ENCODE measurements at regions not wholly inside any gene's neighbourhood (a gene's known extent, or its start where the extent isn't known, plus 50 kb on each side); places are given as distances from the start of the nearest gene placed in this dataset.

- H3K27ac ChIP-seq (ENCODE audit: low read depth in 1 of 2, low read length in 2 of 2): no peak overlapping the region
- no peaks in the 10 kb centered on the region for H3K27me3 ChIP-seq (ENCODE audit: control insufficient read depth in 1 of 2, insufficient read depth in 2 of 2, low read length in 1 of 2)
- ATAC-seq (ENCODE audit: low FRiP score) (no peak), DNase-seq (no peak)
- no peak overlapping the region for H3K4me3 ChIP-seq (ENCODE audit: low read length in 2 of 2)
- 89 to 91% methylated on average over 2 of the region's 2 CpGs for WGBS, 2 donors
- intact Hi-C loops (cut with DNase I): loop anchor here in 1 of 2 donors (10.0 kb wide), 1 partner anchor 116 kb away; no protein-coding TSS in a partner anchor
- no peaks in the 10 kb centered on the region for H3K9me3 ChIP-seq (ENCODE audit: control insufficient read depth, low read length)
- H3K36me3 ChIP-seq (ENCODE audit: control insufficient read depth in 1 of 2, insufficient read depth in 2 of 2, low read length in 1 of 2): no peaks in the 10 kb centered on the region
- peaks cover 0 to 2% of the 10 kb centered on the region in 2 donors for H3K4me1 ChIP-seq (ENCODE audit: control insufficient read depth in 1 of 2, insufficient read depth in 2 of 2, low read length in 2 of 2)
Observed at GRCh38 chr2:144701259-144701658, 181.3 kb upstream of the ZEB2 start.

GRCh38 chr2:144698156-144698555 is 178.2 kb upstream of the ZEB2 start:
- Histone ChIP-seq H3K27ac (ENCODE audit: low read depth in 1 of 2, low read length in 2 of 2) (no peak overlapping the region), H3K9me3 (ENCODE audit: control insufficient read depth, low read length) (no peaks in the 10 kb centered on the region), H3K4me1 (ENCODE audit: control insufficient read depth in 1 of 2, insufficient read depth in 2 of 2, low read length in 2 of 2) (no peaks in the 10 kb centered on the region), H3K36me3 (ENCODE audit: control insufficient read depth in 1 of 2, insufficient read depth in 2 of 2, low read length in 1 of 2) (no peaks in the 10 kb centered on the region), H3K4me3 (ENCODE audit: low read length in 2 of 2) (no peak overlapping the region), H3K27me3 (ENCODE audit: control insufficient read depth in 1 of 2, insufficient read depth in 2 of 2, low read length in 1 of 2) (no peaks in the 10 kb centered on the region)
- DNase-seq (no peak), ATAC-seq (ENCODE audit: low FRiP score) (no peak)
- 98% methylated on average over 3 of the region's 3 CpGs for WGBS, 2 donors
- intact Hi-C loops (cut with DNase I): no loop called here

GRCh38 chr2:144695657-144696056 is 175.7 kb upstream of the ZEB2 start:
- intact Hi-C loops (cut with DNase I): no loop called here
- 89 to 95% methylated on average over 1 of the region's 1 CpG for WGBS, 2 donors
- no peak overlapping the region for H3K27ac ChIP-seq (ENCODE audit: low read depth in 1 of 2, low read length in 2 of 2)
- ATAC-seq (ENCODE audit: low FRiP score) (no peak), DNase-seq (no peak)
- no peaks in the 10 kb centered on the region for H3K36me3 ChIP-seq (ENCODE audit: control insufficient read depth in 1 of 2, insufficient read depth in 2 of 2, low read length in 1 of 2)
- no peak overlapping the region for H3K4me3 ChIP-seq (ENCODE audit: low read length in 2 of 2)
- H3K27me3 ChIP-seq (ENCODE audit: control insufficient read depth in 1 of 2, insufficient read depth in 2 of 2, low read length in 1 of 2): no peaks in the 10 kb centered on the region
- H3K9me3 ChIP-seq (ENCODE audit: control insufficient read depth, low read length): no peaks in the 10 kb centered on the region
- H3K4me1 ChIP-seq (ENCODE audit: control insufficient read depth in 1 of 2, insufficient read depth in 2 of 2, low read length in 2 of 2): peaks cover 0 to 2% of the 10 kb centered on the region in 2 donors

- no peaks in the 10 kb centered on the region for H3K27me3 ChIP-seq (ENCODE audit: control insufficient read depth in 1 of 2, insufficient read depth in 2 of 2, low read length in 1 of 2)
- H3K4me1 ChIP-seq (ENCODE audit: control insufficient read depth in 1 of 2, insufficient read depth in 2 of 2, low read length in 2 of 2): peaks cover 0 to 2% of the 10 kb centered on the region in 2 donors
- DNase-seq: no peak
- no peak overlapping the region for H3K27ac ChIP-seq (ENCODE audit: low read depth in 1 of 2, low read length in 2 of 2)
- no peaks in the 10 kb centered on the region for H3K36me3 ChIP-seq (ENCODE audit: control insufficient read depth in 1 of 2, insufficient read depth in 2 of 2, low read length in 1 of 2)
- intact Hi-C loops (cut with DNase I): no loop called here
- H3K4me3 ChIP-seq (ENCODE audit: low read length in 2 of 2): no peak overlapping the region
- no peak for ATAC-seq (ENCODE audit: low FRiP score)
- no peaks in the 10 kb centered on the region for H3K9me3 ChIP-seq (ENCODE audit: control insufficient read depth, low read length)
- 95 to 98% methylated on average over 1 of the region's 1 CpG for WGBS, 2 donors
Observed at GRCh38 chr2:144694456-144694855, 174.5 kb upstream of the ZEB2 start.

GRCh38 chr2:144693179-144693578 is 173.3 kb upstream of the ZEB2 start:
- ATAC-seq (ENCODE audit: low FRiP score) (no peak), DNase-seq (no peak)
- 94 to 95% methylated on average over 3 of the region's 3 CpGs for WGBS, 2 donors
- no peak overlapping the region for H3K27ac ChIP-seq (ENCODE audit: low read depth in 1 of 2, low read length in 2 of 2)
- H3K36me3 ChIP-seq (ENCODE audit: control insufficient read depth in 1 of 2, insufficient read depth in 2 of 2, low read length in 1 of 2): no peaks in the 10 kb centered on the region
- H3K27me3 ChIP-seq (ENCODE audit: control insufficient read depth in 1 of 2, insufficient read depth in 2 of 2, low read length in 1 of 2): no peaks in the 10 kb centered on the region
- no peak overlapping the region for H3K4me3 ChIP-seq (ENCODE audit: low read length in 2 of 2)
- intact Hi-C loops (cut with DNase I): no loop called here
- H3K4me1 ChIP-seq (ENCODE audit: control insufficient read depth in 1 of 2, insufficient read depth in 2 of 2, low read length in 2 of 2): peaks cover 0 to 2% of the 10 kb centered on the region in 2 donors
- no peaks in the 10 kb centered on the region for H3K9me3 ChIP-seq (ENCODE audit: control insufficient read depth, low read length)

DNA sequence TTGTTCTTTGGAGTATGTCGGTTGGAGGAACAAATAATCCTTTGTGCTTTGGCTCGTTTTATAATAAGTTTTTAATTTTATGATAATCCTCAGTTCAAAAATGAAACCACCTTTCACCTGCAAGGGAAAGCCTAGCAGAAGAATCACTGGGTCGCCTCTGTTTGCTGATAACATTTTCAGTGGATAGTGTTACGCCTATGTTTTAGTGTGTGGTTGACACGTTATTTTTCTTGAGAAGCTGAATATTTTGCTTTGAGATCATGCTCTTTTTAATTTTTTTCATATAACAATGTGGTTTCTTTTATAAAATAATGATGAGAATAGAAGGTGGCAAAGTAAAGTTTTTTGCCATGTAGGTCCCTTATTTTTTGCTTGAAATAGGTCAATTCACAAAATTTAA is 172.7 kb upstream of the ZEB2 start:
- H3K4me1 ChIP-seq (ENCODE audit: control insufficient read depth in 1 of 2, insufficient read depth in 2 of 2, low read length in 2 of 2): peaks cover 0 to 2% of the 10 kb centered on the region in 2 donors
- WGBS, 2 donors: 43 to 47% methylated on average over 5 of the region's 5 CpGs
- H3K36me3 ChIP-seq (ENCODE audit: control insufficient read depth in 1 of 2, insufficient read depth in 2 of 2, low read length in 1 of 2): no peaks in the 10 kb centered on the region
- intact Hi-C loops (cut with DNase I): no loop called here
- H3K27me3 ChIP-seq (ENCODE audit: control insufficient read depth in 1 of 2, insufficient read depth in 2 of 2, low read length in 1 of 2): no peaks in the 10 kb centered on the region
- H3K27ac ChIP-seq (ENCODE audit: low read depth in 1 of 2, low read length in 2 of 2): no peak overlapping the region
- no peak for DNase-seq
- no peaks in the 10 kb centered on the region for H3K9me3 ChIP-seq (ENCODE audit: control insufficient read depth, low read length)
- H3K4me3 ChIP-seq (ENCODE audit: low read length in 2 of 2): peak overlapping the region in 1 of 2 donors; percentile 26
- no peak for ATAC-seq (ENCODE audit: low FRiP score)

- no peak for ATAC-seq (ENCODE audit: low FRiP score)
- H3K27me3 ChIP-seq (ENCODE audit: control insufficient read depth in 1 of 2, insufficient read depth in 2 of 2, low read length in 1 of 2): no peaks in the 10 kb centered on the region
- no peaks in the 10 kb centered on the region for H3K9me3 ChIP-seq (ENCODE audit: control insufficient read depth, low read length)
- 80 to 90% methylated on average over 2 of the region's 2 CpGs for WGBS, 2 donors
- intact Hi-C loops (cut with DNase I): no loop called here
- H3K4me1 ChIP-seq (ENCODE audit: control insufficient read depth in 1 of 2, insufficient read depth in 2 of 2, low read length in 2 of 2): peaks cover 0 to 2% of the 10 kb centered on the region in 2 donors
- H3K36me3 ChIP-seq (ENCODE audit: control insufficient read depth in 1 of 2, insufficient read depth in 2 of 2, low read length in 1 of 2): no peaks in the 10 kb centered on the region
- no peak overlapping the region for H3K27ac ChIP-seq (ENCODE audit: low read depth in 1 of 2, low read length in 2 of 2)
- H3K4me3 ChIP-seq (ENCODE audit: low read length in 2 of 2): no peak overlapping the region
- no peak for DNase-seq
Observed at GRCh38 chr2:144690771-144691170, 170.9 kb upstream of the ZEB2 start.

DNA sequence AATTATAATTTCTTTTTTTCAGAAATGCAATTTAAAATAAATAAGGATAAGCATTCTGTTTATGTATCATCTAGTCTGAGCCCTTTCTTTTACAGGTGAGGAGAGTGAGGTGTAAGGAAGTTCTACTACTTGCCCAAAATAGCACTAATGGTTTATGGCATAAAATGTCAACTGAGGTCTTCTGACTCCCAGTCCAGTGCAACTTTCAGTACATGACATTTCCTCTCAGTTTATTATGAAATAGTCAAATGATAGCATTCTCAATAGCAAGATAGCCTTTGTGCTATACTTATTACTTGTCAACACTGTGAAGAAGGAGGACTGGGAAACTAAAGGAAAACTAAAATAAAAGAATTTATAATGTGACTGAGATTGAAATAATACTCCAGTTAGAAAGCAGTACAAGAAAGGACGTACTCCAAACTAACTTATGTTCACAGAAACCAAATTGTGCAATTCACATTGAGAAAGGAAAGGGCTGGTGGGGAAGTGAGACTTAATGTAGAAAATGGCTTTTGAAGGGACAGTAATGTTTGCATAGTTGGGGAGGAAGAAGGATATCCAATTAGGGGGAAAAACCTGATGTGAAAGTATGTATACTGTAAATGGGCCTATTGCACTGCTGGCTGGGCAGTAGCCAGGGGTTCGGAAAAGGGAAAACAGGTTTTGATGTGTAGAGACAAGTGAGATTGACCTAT is 166.7 kb upstream of the ZEB2 start:
- no peaks in the 10 kb centered on the region for H3K9me3 ChIP-seq (ENCODE audit: control insufficient read depth, low read length)
- no peak overlapping the region for H3K27ac ChIP-seq (ENCODE audit: low read depth in 1 of 2, low read length in 2 of 2)
- H3K27me3 ChIP-seq (ENCODE audit: control insufficient read depth in 1 of 2, insufficient read depth in 2 of 2, low read length in 1 of 2): no peaks in the 10 kb centered on the region
- DNase-seq (no peak), ATAC-seq (ENCODE audit: low FRiP score) (no peak)
- H3K4me1 ChIP-seq (ENCODE audit: control insufficient read depth in 1 of 2, insufficient read depth in 2 of 2, low read length in 2 of 2): no peaks in the 10 kb centered on the region
- 85 to 88% methylated on average over 2 of the region's 2 CpGs for WGBS, 2 donors
- no peak overlapping the region for H3K4me3 ChIP-seq (ENCODE audit: low read length in 2 of 2)
- intact Hi-C loops (cut with DNase I): no loop called here
- no peaks in the 10 kb centered on the region for H3K36me3 ChIP-seq (ENCODE audit: control insufficient read depth in 1 of 2, insufficient read depth in 2 of 2, low read length in 1 of 2)

- no peaks in the 10 kb centered on the region for H3K4me1 ChIP-seq (ENCODE audit: control insufficient read depth in 1 of 2, insufficient read depth in 2 of 2, low read length in 2 of 2)
- intact Hi-C loops (cut with DNase I): no loop called here
- WGBS, 2 donors: 84% methylated on average over 3 of the region's 3 CpGs
- no peaks in the 10 kb centered on the region for H3K27me3 ChIP-seq (ENCODE audit: control insufficient read depth in 1 of 2, insufficient read depth in 2 of 2, low read length in 1 of 2)
- H3K9me3 ChIP-seq (ENCODE audit: control insufficient read depth, low read length): no peaks in the 10 kb centered on the region
- DNase-seq: no peak
- H3K4me3 ChIP-seq (ENCODE audit: low read length in 2 of 2): no peak overlapping the region
- H3K27ac ChIP-seq (ENCODE audit: low read depth in 1 of 2, low read length in 2 of 2): no peak overlapping the region
- H3K36me3 ChIP-seq (ENCODE audit: control insufficient read depth in 1 of 2, insufficient read depth in 2 of 2, low read length in 1 of 2): no peaks in the 10 kb centered on the region
- ATAC-seq (ENCODE audit: low FRiP score): no peak
Observed at GRCh38 chr2:144683966-144684365, 164.0 kb upstream of the ZEB2 start.
